Neuronal stem cell (in vitro differentiated cells): ENCODE measurements at regions not wholly inside any gene's neighbourhood (a gene's known extent, or its start where the extent isn't known, plus 50 kb on each side); places are given as distances from the start of the nearest gene placed in this dataset.
"Not testable (repeated sequence)": the region's sequence is repeated elsewhere in the genome, so short reads cannot be mapped to it uniquely, and the experiment has no call there.

ENCODE experiments used
- DNase-seq: peaks from one replicate; pipeline ENCODE4 v3.0.0-alpha.2; 2013; ENCODE audit warnings: low spot score
- H2AFZ ChIP-seq: one replicate; pipeline ENCODE4 v1.6.1; 2013; ENCODE audit warnings: mild to moderate bottlenecking, low read length, inconsistent platforms
- H2AK5ac ChIP-seq: 2 replicates; pipeline ENCODE4 v1.6.1; 2013; ENCODE audit warnings: low read depth, mild to moderate bottlenecking, inconsistent platforms, low read length, moderate library complexity, mixed read lengths
- H2BK120ac ChIP-seq: 2 replicates; pipeline ENCODE4 v1.6.1; 2013; ENCODE audit warnings: low read depth, mild to moderate bottlenecking, inconsistent platforms, low read length, moderate library complexity, mixed read lengths
- H2BK12ac ChIP-seq: one replicate; pipeline ENCODE4 v1.6.1; 2013; ENCODE audit warnings: low read length, inconsistent platforms
- H2BK15ac ChIP-seq: 2 replicates; pipeline ENCODE4 v1.6.1; 2013; ENCODE audit warnings: mild to moderate bottlenecking, low read length, inconsistent platforms, mixed read lengths
- H2BK5ac ChIP-seq: one replicate; pipeline ENCODE4 v1.6.1; 2013; ENCODE audit warnings: inconsistent platforms, mild to moderate bottlenecking, low read length, moderate library complexity
- H3K14ac ChIP-seq: one replicate; pipeline ENCODE4 v1.6.1; 2013; ENCODE audit warnings: low read length, inconsistent platforms
- H3K18ac ChIP-seq: 2 replicates; pipeline ENCODE4 v1.6.1; 2013; ENCODE audit warnings: low read length, inconsistent platforms
- H3K23ac ChIP-seq: 2 replicates; pipeline ENCODE4 v1.6.1; 2013; ENCODE audit warnings: low read depth, mild to moderate bottlenecking, mixed read lengths, low read length, inconsistent platforms; ENCODE audit not compliant: poor library complexity
- H3K27ac ChIP-seq: replicated peaks from 3 replicates; pipeline ENCODE4 v1.5.1; 2013; ENCODE audit warnings: low read length, inconsistent platforms
- H3K27me3 ChIP-seq, 3 experiments: 2 replicates each; pipeline ENCODE4 v1.6.1; 2013; ENCODE audit warnings: low read length in 3 of 3, mild to moderate bottlenecking in 2 of 3, inconsistent platforms in 1 of 3, low read depth in 1 of 3, mixed read lengths in 1 of 3, moderate library complexity in 1 of 3; ENCODE audit not compliant: control insufficient read depth in 3 of 3, insufficient read depth in 3 of 3
- H3K36me3 ChIP-seq, 2 donors: replicated peaks in 1 of 2; 2 replicates each; pipeline ENCODE4 v1.6.1; 2013; ENCODE audit warnings: low read length in 2 of 2; ENCODE audit not compliant: control insufficient read depth in 2 of 2, insufficient read depth in 2 of 2
- H3K4ac ChIP-seq: 2 replicates; pipeline ENCODE4 v1.6.1; 2013; ENCODE audit warnings: inconsistent platforms, mild to moderate bottlenecking, low read length, moderate library complexity
- H3K4me1 ChIP-seq, 2 donors: 1 replicate in 1 of 2; 2 replicates in 1 of 2; pipeline ENCODE4 v1.6.1; 2013; ENCODE audit warnings: low read length in 2 of 2, low read depth in 1 of 2; ENCODE audit not compliant: control insufficient read depth in 2 of 2, insufficient read depth in 1 of 2
- H3K4me2 ChIP-seq: one replicate; pipeline ENCODE4 v1.6.1; 2013; ENCODE audit warnings: mild to moderate bottlenecking, low read length, inconsistent platforms; ENCODE audit not compliant: insufficient read depth, poor library complexity, severe bottlenecking
- H3K4me3 ChIP-seq, 2 donors: 2 replicates each; pipeline ENCODE4 v1.5.1; 2013; ENCODE audit warnings: low read length in 2 of 2, mild to moderate bottlenecking in 2 of 2, inconsistent platforms in 1 of 2, moderate library complexity in 1 of 2
- H3K79me1 ChIP-seq: one replicate; pipeline ENCODE4 v1.6.1; 2013; ENCODE audit warnings: low read depth, mild to moderate bottlenecking, inconsistent platforms, low read length, moderate library complexity
- H3K9ac ChIP-seq: one replicate; pipeline ENCODE4 v1.6.1; 2013; ENCODE audit warnings: mild to moderate bottlenecking, low read depth, low read length, inconsistent platforms; ENCODE audit not compliant: poor library complexity
- H3K9me3 ChIP-seq, 2 donors: replicated peaks in 1 of 2; 2 replicates each; pipeline versions ENCODE3 to v1.6.1; 2013; ENCODE audit warnings: low read length in 2 of 2, mild to moderate bottlenecking in 2 of 2, inconsistent platforms in 1 of 2, low read depth in 1 of 2, mixed read lengths in 1 of 2, moderate library complexity in 1 of 2; ENCODE audit not compliant: control insufficient read depth in 2 of 2, insufficient read depth in 1 of 2
- H4K8ac ChIP-seq: one replicate; pipeline ENCODE4 v1.6.1; 2013; ENCODE audit warnings: low read depth, mild to moderate bottlenecking, inconsistent platforms, low read length, moderate library complexity
- H4K91ac ChIP-seq: one replicate; pipeline ENCODE4 v1.6.1; 2013; ENCODE audit warnings: low read length, low read depth, mild to moderate bottlenecking, inconsistent platforms; ENCODE audit not compliant: poor library complexity
- WGBS, 2 donors: extraction: QIAGEN DNeasy Blood & Tissue Kit; methylation state at CpG; one replicate each; pipeline ENCODE4 v1.1.7; 2013; ENCODE audit warnings: missing lambda C conversion rate in 2 of 2, mixed read lengths in 1 of 2; ENCODE audit not compliant: insufficient read length in 2 of 2, insufficient replicate concordance in 1 of 2; ENCODE audit errors: extremely low coverage in 2 of 2; 5-methylcytosine and 5-hydroxymethylcytosine counted together

DNA sequence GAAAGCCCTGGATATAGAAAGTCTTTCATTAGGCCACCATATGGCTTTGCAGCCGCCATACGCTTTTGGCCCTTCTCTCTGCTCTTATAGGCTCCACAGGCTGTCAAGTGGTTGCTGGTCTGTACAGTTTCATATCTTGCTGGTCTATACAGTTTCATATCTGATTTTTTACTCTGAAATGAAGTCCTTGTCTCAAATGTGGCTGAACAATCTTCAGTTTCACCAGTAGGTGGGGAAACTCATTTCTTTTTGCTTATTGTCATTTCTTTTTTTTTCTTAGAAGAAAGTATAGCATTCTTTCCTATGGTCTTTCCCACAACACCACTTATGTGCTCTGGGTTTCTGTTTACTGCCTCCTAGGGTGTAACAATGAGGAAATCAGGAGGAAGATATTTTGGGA, 771.4 kb upstream of the MMS22L start:
- no peak overlapping the region for H4K8ac ChIP-seq
- H3K4ac ChIP-seq: no peak overlapping the region
- H4K91ac ChIP-seq: no peak overlapping the region
- H2BK120ac ChIP-seq: no peak overlapping the region
- no peak overlapping the region for H3K4me3 ChIP-seq
- no peaks in the 10 kb centered on the region for H3K79me1 ChIP-seq
- no CpG with 5 or more reads among the region's 2 CpGs for WGBS, 2 donors
- H2AFZ ChIP-seq: peak overlapping the region; percentile 64
- H3K9me3 ChIP-seq: peaks cover 0 to 4% of the 10 kb centered on the region in 2 donors
- no peaks in the 10 kb centered on the region for H3K36me3 ChIP-seq
- no peak overlapping the region for H2AK5ac ChIP-seq
- no peak overlapping the region for H2BK15ac ChIP-seq
- no peak overlapping the region for H3K14ac ChIP-seq
- no peaks in the 10 kb centered on the region for H3K27me3 ChIP-seq
- H3K4me2 ChIP-seq: no peak overlapping the region
- no peak overlapping the region for H3K18ac ChIP-seq
- H3K27ac ChIP-seq: no peak overlapping the region
- no peak overlapping the region for H2BK5ac ChIP-seq
- no peak for DNase-seq
- H2BK12ac ChIP-seq: no peak overlapping the region
- no peak overlapping the region for H3K23ac ChIP-seq
- H3K4me1 ChIP-seq: peaks cover 0 to 13% of the 10 kb centered on the region in 2 donors
- no peak overlapping the region for H3K9ac ChIP-seq

DNA sequence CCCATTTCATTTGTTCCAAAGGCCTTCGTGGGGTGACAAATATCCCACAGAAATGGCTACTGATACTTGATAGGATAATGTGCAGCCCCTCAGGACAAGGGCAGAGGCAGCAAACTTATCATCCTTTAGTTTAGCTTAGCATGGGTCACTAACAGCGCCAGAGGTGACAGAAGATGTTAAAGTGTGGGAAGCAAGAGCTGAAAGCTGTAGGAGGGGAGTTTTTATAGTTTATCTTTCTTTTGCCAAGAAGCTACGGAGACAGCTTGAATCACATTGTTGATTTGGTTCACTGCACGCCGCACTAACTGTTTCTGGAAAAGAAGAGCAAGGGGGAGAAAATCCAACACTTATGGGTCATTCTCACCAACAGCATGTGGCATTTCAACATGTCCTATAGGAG, 773.9 kb upstream of the MMS22L start:
- no peak overlapping the region for H3K23ac ChIP-seq

DNA sequence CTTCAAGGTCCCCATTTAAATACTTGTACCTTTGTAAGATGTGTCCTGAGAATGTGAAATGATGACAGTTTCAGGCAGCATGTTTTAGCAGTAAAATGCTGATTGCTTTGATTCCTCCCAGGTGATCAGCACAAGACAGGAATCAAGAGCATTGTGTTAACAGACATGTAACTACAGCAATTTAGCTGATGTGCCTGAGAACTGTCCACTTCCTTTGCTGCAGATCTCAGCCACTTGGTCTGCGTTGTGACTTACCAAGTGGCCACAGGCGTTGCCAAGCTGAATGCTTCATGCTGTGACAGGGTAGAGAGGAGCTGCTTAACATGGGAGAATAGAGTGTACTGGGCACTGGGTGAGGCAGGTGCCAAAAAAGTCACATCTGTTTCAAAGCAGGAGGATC, 767.0 kb upstream of the POU3F2 start:
- H3K23ac ChIP-seq: no peak overlapping the region
- H4K91ac ChIP-seq: no peak overlapping the region
- H2AFZ ChIP-seq: no peak overlapping the region
- H3K79me1 ChIP-seq: no peaks in the 10 kb centered on the region
- H3K18ac ChIP-seq: peak overlapping the region; percentile 85
- no peak overlapping the region for H3K4ac ChIP-seq
- no peak overlapping the region for H3K9ac ChIP-seq
- no peaks in the 10 kb centered on the region for H3K27me3 ChIP-seq
- H3K4me1 ChIP-seq: peaks cover 5 to 7% of the 10 kb centered on the region in 2 donors
- no peak overlapping the region for H3K4me2 ChIP-seq
- H3K4me3 ChIP-seq: no peak overlapping the region
- WGBS, 2 donors: no CpG with 5 or more reads among the region's 2 CpGs
- H2BK15ac ChIP-seq: no peak overlapping the region
- peaks cover 0 to 3% of the 10 kb centered on the region in 2 donors for H3K9me3 ChIP-seq
- no peak overlapping the region for H3K27ac ChIP-seq
- DNase-seq: no peak
- H2BK120ac ChIP-seq: no peak overlapping the region
- H2BK5ac ChIP-seq: no peak overlapping the region
- H3K36me3 ChIP-seq: no peaks in the 10 kb centered on the region
- no peak overlapping the region for H2BK12ac ChIP-seq
- H4K8ac ChIP-seq: no peak overlapping the region
- no peak overlapping the region for H2AK5ac ChIP-seq
- no peak overlapping the region for H3K14ac ChIP-seq

More for the DNA sequence above, 773.9 kb upstream of the MMS22L start:
- Histone ChIP-seq H3K4me1 (peaks cover 0 to 13% of the 10 kb centered on the region in 2 donors), H2AK5ac (no peak overlapping the region), H2BK12ac (no peak overlapping the region), H3K79me1 (no peaks in the 10 kb centered on the region), H3K14ac (no peak overlapping the region), H3K4ac (no peak overlapping the region), H3K9ac (no peak overlapping the region), H2BK5ac (no peak overlapping the region), H3K36me3 (no peaks in the 10 kb centered on the region), H3K27ac (no peak overlapping the region), H3K27me3 (no peaks in the 10 kb centered on the region), H3K18ac (no peak overlapping the region), H3K4me2 (no peak overlapping the region), H4K8ac (no peak overlapping the region), H3K4me3 (peak overlapping the region in 1 of 2 donors; percentile 15), H3K9me3 (no peaks in the 10 kb centered on the region), H4K91ac (no peak overlapping the region), H2AFZ (peak overlapping the region; percentile 68), H2BK15ac (no peak overlapping the region), H2BK120ac (no peak overlapping the region)
- DNase-seq: no peak
- no CpG with 5 or more reads among the region's 5 CpGs for WGBS, 2 donors

DNA sequence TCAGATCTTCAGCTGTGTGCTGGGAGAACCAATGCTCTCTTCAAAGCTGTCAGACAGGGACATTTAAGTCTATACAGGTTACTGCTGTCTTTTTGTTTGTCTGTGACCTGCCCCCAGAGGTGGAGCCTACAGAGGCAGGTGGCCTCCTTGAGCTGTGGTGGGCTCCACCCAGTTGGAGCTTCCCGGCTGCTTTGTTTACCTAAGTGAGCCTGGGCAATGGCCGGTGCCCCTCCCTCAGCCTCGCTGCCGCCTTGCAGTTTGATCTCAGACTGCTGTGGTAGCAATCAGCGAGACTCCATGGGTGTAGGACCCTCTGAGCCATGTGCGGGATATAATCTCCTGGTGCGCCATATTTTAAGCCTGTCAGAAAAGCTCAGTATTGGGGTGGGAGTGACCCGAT, 745.8 kb upstream of the POU3F2 start:
- H3K4me3 ChIP-seq, H3K27me3 ChIP-seq, H2BK15ac ChIP-seq, H4K91ac ChIP-seq, H3K79me1 ChIP-seq, H3K18ac ChIP-seq, H3K36me3 ChIP-seq, H3K4me1 ChIP-seq, H3K23ac ChIP-seq, H2BK12ac ChIP-seq, H3K4ac ChIP-seq, H2AK5ac ChIP-seq, H3K9ac ChIP-seq, H2BK5ac ChIP-seq, DNase-seq, H4K8ac ChIP-seq, H3K4me2 ChIP-seq, H3K14ac ChIP-seq, H2AFZ ChIP-seq, H3K27ac ChIP-seq, H3K9me3 ChIP-seq, H2BK120ac ChIP-seq: not testable (repeated sequence)
- no CpG with 5 or more reads among the region's 8 CpGs for WGBS, 2 donors
